Activated B cell treated with CpG ODN at 0.5 μM for 24 hours (primary cell): ENCODE measurements at regions not wholly inside any gene's neighbourhood (a gene's known extent, or its start where the extent isn't known, plus 50 kb on each side); places are given as distances from the start of the nearest gene placed in this dataset.

ENCODE experiments used
- ATAC-seq: fragments of 200-7000 bp; cut with Tn5 transposase; one replicate; pipeline ENCODE4 v1.10.0; 2021; ENCODE audit warnings: low read depth, mild to moderate bottlenecking, moderate library complexity
- CTCF ChIA-PET: fragments of 350-600 bp; sonication (Branson Sonifier 250); formaldehyde crosslinking; loops from one replicate; lab custom pipeline; 2021; ENCODE audit warnings: antibody characterized with exemption; lab: Charles Lee
- POLR2A ChIA-PET: fragments of 350-600 bp; sonication (Branson Sonifier 250); formaldehyde crosslinking; loops from one replicate; lab custom pipeline; 2021; ENCODE audit warnings: antibody characterized with exemption; lab: Charles Lee
- DNase-seq: peaks from one replicate; pipeline ENCODE4 v3.0.0; 2022
- H3K27ac Mint-ChIP-seq: one replicate; pipeline ENCODE4 v1.8.0; 2020; ENCODE audit warnings: mixed read lengths
- H3K27me3 Mint-ChIP-seq: one replicate; pipeline ENCODE4 v1.8.0; 2021; ENCODE audit warnings: mixed read lengths
- H3K36me3 Mint-ChIP-seq: one replicate; pipeline ENCODE4 v1.8.0; 2021; ENCODE audit warnings: low read depth, mixed read lengths
- H3K4me1 Mint-ChIP-seq: one replicate; pipeline ENCODE4 v1.8.0; 2021; ENCODE audit warnings: mixed read lengths
- H3K4me3 Mint-ChIP-seq: one replicate; pipeline ENCODE4 v1.8.0; 2020; ENCODE audit warnings: mild to moderate bottlenecking, mixed read lengths
- H3K9me3 Mint-ChIP-seq: one replicate; pipeline ENCODE4 v1.8.0; 2020; ENCODE audit warnings: mixed read lengths
- CTCF ChIP-seq: fragments of 200-600 bp; IDR thresholded peaks from one replicate; pipeline ENCODE4 v1.8.0; 2022; ENCODE audit warnings: antibody characterized with exemption, mild to moderate bottlenecking
- intact Hi-C: fragments of 100-400 bp; cut with micrococcal nuclease; formaldehyde crosslinking; loops from one replicate; pipeline ENCODE4 v1.15.1; 2024

- Mint-ChIP-seq H3K9me3 (peaks cover 2% of the 10 kb centered on the region), H3K4me1 (no peaks in the 10 kb centered on the region), H3K36me3 (no peaks in the 10 kb centered on the region), H3K27ac (no peak overlapping the region), H3K4me3 (no peak overlapping the region), H3K27me3 (no peaks in the 10 kb centered on the region)
- ATAC-seq (no peak), DNase-seq (no peak)
- CTCF ChIA-PET: no interaction called here
- no peak for TF ChIP-seq CTCF
- intact Hi-C loops: no loop called here
- POLR2A ChIA-PET: no interaction called here
Observed at GRCh38 chr3:166405896-166406295, 568.7 kb upstream of the BCHE start.

GRCh38 chr3:166405465-166405864 lies 568.2 kb upstream of the BCHE start:
- intact Hi-C loops: no loop called here
- Mint-ChIP-seq H3K4me1 (no peaks in the 10 kb centered on the region), H3K9me3 (peaks cover 2% of the 10 kb centered on the region), H3K36me3 (no peaks in the 10 kb centered on the region), H3K27ac (no peak overlapping the region), H3K4me3 (no peak overlapping the region), H3K27me3 (no peaks in the 10 kb centered on the region)
- ATAC-seq (no peak), DNase-seq (no peak)
- TF ChIP-seq CTCF: no peak
- POLR2A ChIA-PET: no interaction called here
- CTCF ChIA-PET: no interaction called here

- no peak overlapping the region for H3K4me3 Mint-ChIP-seq
- intact Hi-C loops: no loop called here
- DNase-seq (no peak), ATAC-seq (no peak)
- CTCF ChIA-PET: no interaction called here
- H3K27me3 Mint-ChIP-seq: no peaks in the 10 kb centered on the region
- H3K4me1 Mint-ChIP-seq: no peaks in the 10 kb centered on the region
- H3K27ac Mint-ChIP-seq: no peak overlapping the region
- POLR2A ChIA-PET: interaction anchor here (0.6 kb wide), 1 partner anchor 21 kb away, joined by 3 read pairs; no protein-coding TSS in a partner anchor
- H3K9me3 Mint-ChIP-seq: peaks cover 2% of the 10 kb centered on the region
- TF ChIP-seq CTCF: no peak
- no peaks in the 10 kb centered on the region for H3K36me3 Mint-ChIP-seq
Observed at GRCh38 chr3:166390303-166390702, 553.1 kb upstream of the BCHE start.

- Mint-ChIP-seq H3K4me1 (no peaks in the 10 kb centered on the region), H3K9me3 (no peaks in the 10 kb centered on the region), H3K27me3 (no peaks in the 10 kb centered on the region), H3K4me3 (no peak overlapping the region), H3K36me3 (no peaks in the 10 kb centered on the region), H3K27ac (no peak overlapping the region)
- POLR2A ChIA-PET: no interaction called here
- DNase-seq (no peak), ATAC-seq (no peak)
- intact Hi-C loops: no loop called here
- CTCF ChIA-PET: no interaction called here
- TF ChIP-seq CTCF: no peak
Observed at GRCh38 chr3:166388321-166388720, 551.1 kb upstream of the BCHE start.

GRCh38 chr3:166372571-166373106 lies 535.4 kb upstream of the BCHE start:
- Mint-ChIP-seq H3K36me3 (no peaks in the 10 kb centered on the region), H3K27me3 (no peaks in the 10 kb centered on the region), H3K4me3 (no peak overlapping the region), H3K4me1 (no peaks in the 10 kb centered on the region), H3K27ac (no peak overlapping the region), H3K9me3 (peaks cover 7% of the 10 kb centered on the region)
- ATAC-seq (no peak), DNase-seq (no peak)
- intact Hi-C loops: no loop called here
- POLR2A ChIA-PET: no interaction called here
- TF ChIP-seq CTCF: no peak
- CTCF ChIA-PET: no interaction called here
